ENCODE measurements at regions not wholly inside any gene's neighbourhood (a gene's known extent, or its start where the extent isn't known, plus 50 kb on each side); places are given as distances from the start of the nearest gene placed in this dataset.

DNA sequence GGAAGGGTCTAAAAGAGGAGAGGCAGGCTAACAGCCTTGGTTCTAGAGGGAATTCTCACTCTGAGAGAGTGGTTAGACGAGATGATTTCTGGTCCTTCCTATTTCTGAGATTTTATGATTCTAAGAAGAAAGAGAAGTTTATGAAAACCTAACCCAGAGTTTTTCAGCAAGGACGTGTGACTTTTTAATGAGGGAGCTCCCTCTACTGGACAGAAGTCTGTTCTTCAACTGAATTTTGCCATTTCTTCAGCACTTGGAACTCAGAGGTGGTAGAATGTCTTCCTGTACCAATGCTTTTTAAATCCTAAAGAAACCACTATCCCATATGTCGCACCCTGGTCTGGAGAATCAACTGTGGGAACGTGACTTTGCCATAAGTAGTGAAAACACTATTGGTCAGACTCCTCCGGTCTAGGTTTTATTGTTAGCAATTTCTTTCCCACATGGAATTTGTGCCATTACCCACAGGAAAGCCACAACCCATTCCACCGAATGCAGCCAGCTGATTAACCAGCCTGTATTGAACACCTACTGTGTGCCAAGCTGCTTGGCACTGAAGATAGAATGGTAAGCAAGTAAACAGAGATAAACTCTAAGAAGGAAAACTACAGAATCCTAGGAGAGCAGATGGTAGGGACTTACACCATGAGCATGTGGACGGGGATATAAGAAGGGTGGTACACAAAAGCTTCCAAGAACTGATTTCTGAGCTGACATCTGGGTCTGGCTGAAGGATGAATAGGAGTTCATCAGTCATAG, 199.5 kb upstream of the LMCD1 start:
- DNase-seq (ENCODE audit: low read depth, low spot score), result no peak
- Histone ChIP-seq H3K9ac (ENCODE audit: control insufficient read depth, insufficient read depth, low read length) (no peak overlapping the region), H3K4me2 (ENCODE audit: control insufficient read depth, insufficient read depth) (no peak overlapping the region), H3K4me1 (ENCODE audit: control insufficient read depth, insufficient read depth, low read length) (no peaks in the 10 kb centered on the region), H3K9me3 (replicated peaks; ENCODE audit: control insufficient read depth, insufficient read depth, low read length) (no peaks in the 10 kb centered on the region), H2AFZ (ENCODE audit: control insufficient read depth, low read depth, low read length) (no peak overlapping the region), H3K4me3 (no peak overlapping the region), H3K36me3 (ENCODE audit: control insufficient read depth in 2 of 2, insufficient read depth in 2 of 2, low read length in 1 of 2) (no peaks in the 10 kb centered on the region), H4K20me1 (ENCODE audit: control insufficient read depth, insufficient read depth) (no peaks in the 10 kb centered on the region), H3K27me3 (replicated peaks in 1 of 2; ENCODE audit: control insufficient read depth in 2 of 2, insufficient read depth in 2 of 2, low read length in 1 of 2) (no peaks in the 10 kb centered on the region), H3K79me2 (ENCODE audit: control insufficient read depth, insufficient read depth, low read length) (no peaks in the 10 kb centered on the region), H3K27ac (ENCODE audit: control insufficient read depth, insufficient read depth) (no peak overlapping the region)
- 6% methylated on average over 7 of the region's 7 CpGs for WGBS (ENCODE audit: insufficient coverage, insufficient replicate concordance, low lambda C conversion rate, missing lambda C conversion rate)
- ChIA-PET SMC1A (ENCODE audit: uncharacterized antibody, unreplicated experiment) (interaction anchor here (0.8 to 2.2 kb wide), 3 partner anchors 22 to 115 kb away, joined by 3 to 10 read pairs (median 3); no protein-coding TSS in a partner anchor), RAD21 (ENCODE audit: unreplicated experiment) (interaction anchor here (1.1 kb wide), 1 partner anchor 62 kb away, joined by 8 read pairs; no protein-coding TSS in a partner anchor), CTCF (interaction anchor here (0.7 to 3.2 kb wide), 12 partner anchors 8 to 191 kb away, joined by 3 to 16 read pairs (median 4); no protein-coding TSS in a partner anchor), POLR2A (no interaction called here)
- intact Hi-C loops (cut with micrococcal nuclease; ENCODE audit: unreplicated experiment), result no loop called here
- in situ Hi-C loops (cut with MboI), result no loop called here
- TF ChIP-seq ZBED1 (IDR thresholded peaks at IDR 0.05; ENCODE audit: borderline replicate concordance), result no peak
- TF ChIP-seq DPF2 (IDR thresholded peaks at IDR 0.05), result no peak
- peak; percentile 56 for TF ChIP-seq RAD21 (IDR thresholded peaks at IDR 0.05; ENCODE audit: insufficient read depth, low read depth, low read length)
- TF ChIP-seq TARDBP (IDR thresholded peaks at IDR 0.05; ENCODE audit: borderline replicate concordance), result no peak
- TF ChIP-seq, protein P1, sequence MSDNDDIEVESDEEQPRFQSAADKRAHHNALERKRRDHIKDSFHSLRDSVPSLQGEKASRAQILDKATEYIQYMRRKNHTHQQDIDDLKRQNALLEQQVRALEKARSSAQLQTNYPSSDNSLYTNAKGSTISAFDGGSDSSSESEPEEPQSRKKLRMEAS (IDR thresholded peaks at IDR 0.05; ENCODE audit: low read depth, low read length), result no peak
- TF ChIP-seq BCL11A (IDR thresholded peaks at IDR 0.05; ENCODE audit: low read depth, low read length), result no peak
- TF ChIP-seq SMC3 (IDR thresholded peaks at IDR 0.05; ENCODE audit: borderline replicate concordance, low read length), result peak; percentile 19; the same call in 1 of the 2 replicates
- no peak for TF ChIP-seq EGR1 (IDR thresholded peaks at IDR 0.05; ENCODE audit: borderline replicate concordance in 1 of 2, low read depth in 2 of 2, low read length in 2 of 2)
- TF ChIP-seq, protein P2, sequence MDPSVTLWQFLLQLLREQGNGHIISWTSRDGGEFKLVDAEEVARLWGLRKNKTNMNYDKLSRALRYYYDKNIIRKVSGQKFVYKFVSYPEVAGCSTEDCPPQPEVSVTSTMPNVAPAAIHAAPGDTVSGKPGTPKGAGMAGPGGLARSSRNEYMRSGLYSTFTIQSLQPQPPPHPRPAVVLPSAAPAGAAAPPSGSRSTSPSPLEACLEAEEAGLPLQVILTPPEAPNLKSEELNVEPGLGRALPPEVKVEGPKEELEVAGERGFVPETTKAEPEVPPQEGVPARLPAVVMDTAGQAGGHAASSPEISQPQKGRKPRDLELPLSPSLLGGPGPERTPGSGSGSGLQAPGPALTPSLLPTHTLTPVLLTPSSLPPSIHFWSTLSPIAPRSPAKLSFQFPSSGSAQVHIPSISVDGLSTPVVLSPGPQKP (IDR thresholded peaks at IDR 0.05; ENCODE audit: low read depth, low read length), result no peak
- TF ChIP-seq, protein P3, sequence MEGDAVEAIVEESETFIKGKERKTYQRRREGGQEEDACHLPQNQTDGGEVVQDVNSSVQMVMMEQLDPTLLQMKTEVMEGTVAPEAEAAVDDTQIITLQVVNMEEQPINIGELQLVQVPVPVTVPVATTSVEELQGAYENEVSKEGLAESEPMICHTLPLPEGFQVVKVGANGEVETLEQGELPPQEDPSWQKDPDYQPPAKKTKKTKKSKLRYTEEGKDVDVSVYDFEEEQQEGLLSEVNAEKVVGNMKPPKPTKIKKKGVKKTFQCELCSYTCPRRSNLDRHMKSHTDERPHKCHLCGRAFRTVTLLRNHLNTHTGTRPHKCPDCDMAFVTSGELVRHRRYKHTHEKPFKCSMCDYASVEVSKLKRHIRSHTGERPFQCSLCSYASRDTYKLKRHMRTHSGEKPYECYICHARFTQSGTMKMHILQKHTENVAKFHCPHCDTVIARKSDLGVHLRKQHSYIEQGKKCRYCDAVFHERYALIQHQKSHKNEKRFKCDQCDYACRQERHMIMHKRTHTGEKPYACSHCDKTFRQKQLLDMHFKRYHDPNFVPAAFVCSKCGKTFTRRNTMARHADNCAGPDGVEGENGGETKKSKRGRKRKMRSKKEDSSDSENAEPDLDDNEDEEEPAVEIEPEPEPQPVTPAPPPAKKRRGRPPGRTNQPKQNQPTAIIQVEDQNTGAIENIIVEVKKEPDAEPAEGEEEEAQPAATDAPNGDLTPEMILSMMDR (IDR thresholded peaks at IDR 0.05 in 2 of 3, conservative IDR thresholded peaks at IDR 0.05 in 1 of 3; ENCODE audit: control insufficient read depth in 2 of 3, extremely low read depth in 1 of 3, insufficient read depth in 1 of 3, low read depth in 3 of 3, low read length in 3 of 3), result peak; percentile 62 to 71 (median 65)
- no TSS peak for BruUV-seq (replicated peaks)
- FAIRE-seq, result peak; percentile 31
- peak; percentile 73 for ATAC-seq
